Activated CD8-positive, alpha-beta T cell treated with anti-CD3 and anti-CD28 coated beads for 36 hours (primary cell): ENCODE measurements at regions not wholly inside any gene's neighbourhood (a gene's known extent, or its start where the extent isn't known, plus 50 kb on each side); places are given as distances from the start of the nearest gene placed in this dataset.

ENCODE experiments used
- ATAC-seq: fragments of 200-7000 bp; cut with Tn5 transposase; one replicate; pipeline ENCODE4 v1.10.0; 2021; ENCODE audit warnings: mild to moderate bottlenecking, moderate library complexity
- CTCF ChIA-PET: fragments of 350-600 bp; sonication (Branson Sonifier 250); formaldehyde crosslinking; loops from one replicate; lab custom pipeline; 2021; ENCODE audit warnings: antibody characterized with exemption; lab: Charles Lee
- POLR2A ChIA-PET: fragments of 350-600 bp; sonication (Branson Sonifier 250); formaldehyde crosslinking; loops from one replicate; lab custom pipeline; 2021; ENCODE audit warnings: antibody characterized with exemption; lab: Charles Lee
- DNase-seq: peaks from one replicate; pipeline ENCODE4 v3.0.0-alpha.2; 2020
- H3K27ac Mint-ChIP-seq: one replicate; pipeline ENCODE4 v1.8.0; 2021; ENCODE audit warnings: mild to moderate bottlenecking, mixed read lengths
- H3K27me3 Mint-ChIP-seq: one replicate; pipeline ENCODE4 v1.8.0; 2021; ENCODE audit warnings: mixed read lengths
- H3K36me3 Mint-ChIP-seq: one replicate; pipeline ENCODE4 v1.8.0; 2021; ENCODE audit warnings: low read depth, mixed read lengths
- H3K4me1 Mint-ChIP-seq: one replicate; pipeline ENCODE4 v1.8.0; 2021; ENCODE audit warnings: low read depth, mixed read lengths
- H3K4me3 Mint-ChIP-seq: one replicate; pipeline ENCODE4 v1.8.0; 2021; ENCODE audit warnings: mild to moderate bottlenecking, moderate library complexity, mixed read lengths
- H3K9me3 Mint-ChIP-seq: one replicate; pipeline ENCODE4 v1.8.0; 2021; ENCODE audit warnings: mixed read lengths
- CTCF ChIP-seq: fragments of 200-600 bp; IDR thresholded peaks from one replicate; pipeline ENCODE4 v1.8.0; 2022; ENCODE audit warnings: antibody characterized with exemption, mild to moderate bottlenecking
- intact Hi-C: fragments of 100-400 bp; cut with micrococcal nuclease; formaldehyde crosslinking; loops from one replicate; pipeline ENCODE4 v1.10.0; 2022

DNA sequence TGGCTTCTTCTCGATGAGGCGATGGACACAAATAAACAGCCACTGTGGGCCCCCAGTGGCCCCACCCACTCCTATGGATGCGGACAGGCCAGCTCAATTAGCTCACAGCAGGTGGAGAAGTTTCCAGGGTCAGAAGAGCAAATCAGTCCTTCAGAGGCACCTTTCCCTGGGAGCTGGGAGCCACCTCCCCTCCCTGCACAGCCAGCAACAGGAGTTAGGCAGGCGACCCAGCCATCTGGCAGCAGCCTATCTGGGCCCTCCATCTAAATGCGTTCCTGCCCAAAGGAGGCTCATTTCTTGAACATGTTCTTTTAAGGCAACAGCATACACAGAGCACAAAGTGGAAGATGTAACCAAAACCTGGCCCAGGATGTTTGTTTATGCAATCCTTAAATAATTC is 211.9 kb upstream of the ARRDC4 start:
- H3K27me3 Mint-ChIP-seq: peaks cover 2% of the 10 kb centered on the region
- no peaks in the 10 kb centered on the region for H3K36me3 Mint-ChIP-seq
- intact Hi-C loops: no loop called here
- no peak for TF ChIP-seq CTCF
- no peak overlapping the region for H3K27ac Mint-ChIP-seq
- no peaks in the 10 kb centered on the region for H3K4me1 Mint-ChIP-seq
- H3K9me3 Mint-ChIP-seq: no peaks in the 10 kb centered on the region
- POLR2A ChIA-PET: no interaction called here
- ATAC-seq (no peak), DNase-seq (no peak)
- CTCF ChIA-PET: no interaction called here
- no peak overlapping the region for H3K4me3 Mint-ChIP-seq

- no peak for DNase-seq
- Mint-ChIP-seq H3K36me3 (no peaks in the 10 kb centered on the region), H3K9me3 (no peaks in the 10 kb centered on the region), H3K27ac (no peak overlapping the region), H3K4me1 (no peaks in the 10 kb centered on the region), H3K27me3 (peaks cover 2% of the 10 kb centered on the region), H3K4me3 (no peak overlapping the region)
- intact Hi-C loops: no loop called here
- ChIA-PET CTCF (no interaction called here), POLR2A (no interaction called here)
- TF ChIP-seq CTCF: no peak
- no peak for ATAC-seq
These were observed 210.4 kb upstream of the ARRDC4 start for GRCh38 chr15:97750060-97750459.

- DNase-seq: no peak
- no peak for ATAC-seq
- ChIA-PET CTCF (interaction anchor here (0.9 to 1.0 kb wide), 2 partner anchors 8 to 13 kb away, joined by 3 read pairs; no protein-coding TSS in a partner anchor), POLR2A (no interaction called here)
- Mint-ChIP-seq H3K27me3 (peaks cover 5% of the 10 kb centered on the region), H3K4me3 (no peak overlapping the region), H3K36me3 (no peaks in the 10 kb centered on the region), H3K27ac (no peak overlapping the region), H3K4me1 (no peaks in the 10 kb centered on the region), H3K9me3 (no peaks in the 10 kb centered on the region)
- intact Hi-C loops: no loop called here
- no peak for TF ChIP-seq CTCF
These were observed 204.8 kb upstream of the ARRDC4 start for GRCh38 chr15:97755726-97756125.

- H3K27ac Mint-ChIP-seq: no peak overlapping the region
- H3K36me3 Mint-ChIP-seq: no peaks in the 10 kb centered on the region
- POLR2A ChIA-PET: no interaction called here
- H3K9me3 Mint-ChIP-seq: no peaks in the 10 kb centered on the region
- no peak for TF ChIP-seq CTCF
- CTCF ChIA-PET: no interaction called here
- no peaks in the 10 kb centered on the region for H3K4me1 Mint-ChIP-seq
- H3K27me3 Mint-ChIP-seq: peaks cover 5% of the 10 kb centered on the region
- DNase-seq (no peak), ATAC-seq (no peak)
- intact Hi-C loops: no loop called here
- no peak overlapping the region for H3K4me3 Mint-ChIP-seq
These were observed 201.1 kb upstream of the ARRDC4 start for GRCh38 chr15:97759363-97759762.

DNA sequence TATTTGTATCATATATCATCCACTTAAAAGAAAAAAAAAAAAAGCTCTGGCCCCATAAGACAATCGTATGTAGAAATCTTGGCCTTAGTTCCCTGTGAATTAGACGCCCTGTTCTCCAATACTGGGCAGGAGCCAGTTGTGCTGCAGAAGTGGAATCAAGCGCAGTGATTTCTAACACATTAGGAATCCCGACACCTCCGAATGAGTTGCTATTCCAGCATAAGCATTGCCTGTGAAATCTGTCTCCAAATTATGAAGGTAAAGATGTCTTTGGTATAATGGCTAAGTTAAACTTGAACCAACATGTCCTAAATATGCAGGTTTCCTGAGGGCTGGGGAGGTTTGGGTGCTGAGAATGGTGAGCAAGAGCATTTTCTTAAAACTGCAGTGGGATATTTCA is 199.4 kb upstream of the ARRDC4 start:
- ATAC-seq: no peak
- Mint-ChIP-seq H3K4me3 (no peak overlapping the region), H3K27me3 (peaks cover 5% of the 10 kb centered on the region), H3K27ac (no peak overlapping the region), H3K36me3 (no peaks in the 10 kb centered on the region), H3K4me1 (no peaks in the 10 kb centered on the region), H3K9me3 (no peaks in the 10 kb centered on the region)
- ChIA-PET CTCF (no interaction called here), POLR2A (no interaction called here)
- DNase-seq: no peak
- TF ChIP-seq CTCF: no peak
- intact Hi-C loops: no loop called here
